GM23338 (cell line): ENCODE measurements at regions not wholly inside any gene's neighbourhood (a gene's known extent, or its start where the extent isn't known, plus 50 kb on each side); places are given as distances from the start of the nearest gene placed in this dataset.

Source experiments
- ATAC-seq: fragments of 200-7000 bp; cut with Tn5 transposase; 3 replicates; pipeline ENCODE4 v1.9.1; 2020
- DNase-seq: peaks from one replicate; pipeline ENCODE4 v3.0.0-alpha.2; 2015; ENCODE audit warnings: low spot score
- H2AFZ ChIP-seq: fragments of 200-600 bp; sonication (generic); 2 replicates; pipeline ENCODE4 v1.8.0; 2016; ENCODE audit warnings: antibody characterized with exemption, mild to moderate bottlenecking, moderate library complexity
- H3F3A ChIP-seq: fragments of 200-600 bp; sonication (generic); replicated peaks from 2 replicates; pipeline ENCODE4 v1.8.0; 2017; ENCODE audit warnings: antibody characterized with exemption, mixed run types, low read depth
- H3K27ac ChIP-seq: fragments of 200-600 bp; sonication (generic); 2 replicates; pipeline ENCODE4 v1.6.1; 2016; ENCODE audit warnings: low read depth
- H3K27me3 ChIP-seq: fragments of 200-600 bp; sonication (generic); 2 replicates; pipeline ENCODE4 v1.8.0; 2016; ENCODE audit warnings: mild to moderate bottlenecking, mixed run types, moderate library complexity; ENCODE audit not compliant: insufficient read depth
- H3K36me3 ChIP-seq: fragments of 200-600 bp; sonication (generic); 2 replicates; pipeline ENCODE4 v1.8.0; 2016; ENCODE audit warnings: mild to moderate bottlenecking; ENCODE audit not compliant: insufficient read depth
- H3K4me1 ChIP-seq: fragments of 200-600 bp; sonication (generic); 2 replicates; pipeline ENCODE4 v1.8.0; 2016; ENCODE audit warnings: mild to moderate bottlenecking, moderate library complexity; ENCODE audit not compliant: insufficient read depth
- H3K4me2 ChIP-seq: fragments of 200-600 bp; sonication (generic); 2 replicates; pipeline ENCODE4 v1.7.1; 2017; ENCODE audit warnings: mixed run types
- H3K4me3 ChIP-seq: fragments of 200-600 bp; sonication (generic); 2 replicates; pipeline ENCODE4 v1.6.1; 2016; ENCODE audit warnings: mixed run types
- H3K79me2 ChIP-seq: fragments of 200-600 bp; sonication (generic); replicated peaks from 2 replicates; pipeline ENCODE4 v1.8.0; 2017; ENCODE audit warnings: mild to moderate bottlenecking; ENCODE audit not compliant: insufficient read depth
- H3K9me2 ChIP-seq: fragments of 200-600 bp; sonication (generic); 2 replicates; pipeline ENCODE4 v1.8.0; 2017; ENCODE audit not compliant: insufficient read depth
- H4K20me1 ChIP-seq: fragments of 200-600 bp; sonication (generic); replicated peaks from 2 replicates; pipeline ENCODE4 v1.8.0; 2017; ENCODE audit warnings: mild to moderate bottlenecking; ENCODE audit not compliant: insufficient read depth
- H3K27ac Mint-ChIP-seq: 2 replicates; pipeline ENCODE4 v1.8.0; 2020; ENCODE audit warnings: inconsistent platforms, mild to moderate bottlenecking, moderate library complexity, mixed read lengths
- H3K27me3 Mint-ChIP-seq: 3 replicates; pipeline ENCODE4 v1.8.0; 2022; ENCODE audit warnings: low read depth, mild to moderate bottlenecking, moderate library complexity, mixed read lengths, inconsistent platforms; ENCODE audit not compliant: insufficient read depth, poor library complexity
- H3K36me3 Mint-ChIP-seq: 3 replicates; pipeline ENCODE4 v1.8.0; 2021; ENCODE audit warnings: low read depth, mild to moderate bottlenecking, inconsistent platforms, moderate library complexity, mixed read lengths
- H3K4me1 Mint-ChIP-seq: 3 replicates; pipeline ENCODE4 v1.8.0; 2020; ENCODE audit warnings: mild to moderate bottlenecking, inconsistent platforms, mixed read lengths
- H3K4me3 Mint-ChIP-seq: 3 replicates; pipeline ENCODE4 v1.8.0; 2021; ENCODE audit warnings: moderate library complexity, mild to moderate bottlenecking, inconsistent platforms, mixed read lengths
- H3K9me3 Mint-ChIP-seq: 3 replicates; pipeline ENCODE4 v1.8.0; 2020; ENCODE audit warnings: moderate library complexity, mild to moderate bottlenecking, inconsistent platforms, mixed read lengths
- CREB1 ChIP-seq: fragments of 250-450 bp; sonication (Bioruptor Pico); IDR thresholded peaks from 2 replicates; pipeline ENCODE4 v1.5.0; 2020; ENCODE audit warnings: low read depth, mild to moderate bottlenecking, moderate library complexity
- EZH2 ChIP-seq: fragments of 200-600 bp; sonication (generic); IDR thresholded peaks from one replicate; pipeline ENCODE4 v1.8.0; 2017; ENCODE audit warnings: antibody characterized with exemption, mild to moderate bottlenecking, low read depth; ENCODE audit not compliant: unreplicated experiment
- EZH2phosphoT487 ChIP-seq: fragments of 200-600 bp; sonication (generic); IDR thresholded peaks from one replicate; pipeline ENCODE4 v1.8.1; 2018; ENCODE audit warnings: antibody characterized with exemption; ENCODE audit not compliant: unreplicated experiment
- JUNB ChIP-seq: IDR thresholded peaks from one replicate; pipeline ENCODE4 v1.6.1; 2016; ENCODE audit warnings: antibody characterized with exemption; ENCODE audit not compliant: unreplicated experiment
- NANOG ChIP-seq: IDR thresholded peaks from 2 replicates; pipeline ENCODE4 v1.6.1; 2016; ENCODE audit warnings: antibody characterized with exemption, borderline replicate concordance
- POLR2AphosphoS5 ChIP-seq: IDR thresholded peaks from 2 replicates; pipeline ENCODE4 v1.6.1; 2016; ENCODE audit warnings: antibody characterized with exemption, low read depth
- STAT1 ChIP-seq: IDR thresholded peaks from one replicate; pipeline ENCODE4 v1.6.1; 2016; ENCODE audit warnings: antibody characterized with exemption; ENCODE audit not compliant: unreplicated experiment
- ZNF114 ChIP-seq: fragments of 250-450 bp; sonication (Bioruptor Pico); IDR thresholded peaks from 2 replicates; pipeline ENCODE4 v1.5.0; 2020; ENCODE audit warnings: mild to moderate bottlenecking, moderate library complexity
- ZNF331 ChIP-seq: fragments of 250-450 bp; sonication (Bioruptor Pico); IDR thresholded peaks from 2 replicates; pipeline ENCODE4 v1.5.0; 2020; ENCODE audit warnings: low read depth, mild to moderate bottlenecking, moderate library complexity
- TF ChIP-seq, protein P1 (sequence below), 2 experiments: fragments of 200-600 bp in 1 of 2; sonication (generic) in 1 of 2; conservative IDR thresholded peaks; 2 replicates each; pipeline versions ENCODE4 v1.5.1 to v1.6.1; 2016 to 2017; ENCODE audit warnings: antibody characterized with exemption in 2 of 2, low read depth in 2 of 2, mild to moderate bottlenecking in 2 of 2, moderate library complexity in 1 of 2
- TF ChIP-seq, protein P2 (sequence below): IDR thresholded peaks from one replicate; pipeline ENCODE4 v1.6.1; 2018; ENCODE audit warnings: antibody characterized with exemption; ENCODE audit not compliant: unreplicated experiment
- TF ChIP-seq, protein P3 (sequence below): IDR thresholded peaks from 2 replicates; pipeline ENCODE4 v1.6.1; 2016; ENCODE audit warnings: antibody characterized with exemption
- TF ChIP-seq, protein P4 (sequence below): fragments of 250-450 bp; sonication (Bioruptor Pico); IDR thresholded peaks from 2 replicates; pipeline ENCODE4 v1.5.0; 2020; ENCODE audit warnings: mild to moderate bottlenecking, moderate library complexity

DNA sequence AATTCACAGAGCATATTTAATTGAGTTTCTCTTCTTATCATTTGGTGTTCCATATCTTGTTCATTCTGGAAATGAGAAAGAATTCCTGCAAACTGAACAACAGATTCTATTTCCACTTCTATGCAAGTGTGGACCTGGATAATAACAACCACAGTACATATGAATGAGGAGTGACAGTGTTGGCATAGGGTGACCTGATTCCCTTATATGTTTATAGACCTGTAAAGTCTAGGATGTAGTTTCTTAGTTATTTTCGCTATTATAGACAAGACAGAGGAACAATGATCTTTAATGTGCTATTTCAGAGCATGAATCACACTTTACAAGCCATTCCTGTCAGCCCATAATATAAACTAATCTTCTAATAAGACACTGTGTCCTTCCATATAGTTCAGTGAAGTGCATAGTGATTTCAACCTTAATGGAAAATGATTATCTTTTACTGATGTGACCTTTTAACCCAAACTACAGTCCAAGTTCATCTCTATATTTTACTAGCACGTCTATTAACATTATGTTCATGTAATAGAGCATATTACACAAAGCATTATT is 88.2 kb upstream of the FAM174A start:
- Histone ChIP-seq H4K20me1 (no peaks in the 10 kb centered on the region), H3K36me3 (no peaks in the 10 kb centered on the region), H2AFZ (no peak overlapping the region), H3K79me2 (no peaks in the 10 kb centered on the region), H3K4me3 (no peak overlapping the region), H3K27me3 (no peaks in the 10 kb centered on the region), H3K4me1 (no peaks in the 10 kb centered on the region), H3K4me2 (no peak overlapping the region), H3K27ac (no peak overlapping the region), H3F3A (no peaks in the 10 kb centered on the region), H3K9me2 (no peaks in the 10 kb centered on the region)
- DNase-seq: no peak
- TF ChIP-seq POLR2AphosphoS5 (no peak), NANOG (no peak), STAT1 (no peak), JUNB (no peak), EZH2 (no peak), ZNF114 (CRISPR knock-in tag) (no peak), ZNF331 (no peak), EZH2phosphoT487 (no peak), CREB1 (CRISPR knock-in tag) (no peak)
- TF ChIP-seq, protein P1, sequence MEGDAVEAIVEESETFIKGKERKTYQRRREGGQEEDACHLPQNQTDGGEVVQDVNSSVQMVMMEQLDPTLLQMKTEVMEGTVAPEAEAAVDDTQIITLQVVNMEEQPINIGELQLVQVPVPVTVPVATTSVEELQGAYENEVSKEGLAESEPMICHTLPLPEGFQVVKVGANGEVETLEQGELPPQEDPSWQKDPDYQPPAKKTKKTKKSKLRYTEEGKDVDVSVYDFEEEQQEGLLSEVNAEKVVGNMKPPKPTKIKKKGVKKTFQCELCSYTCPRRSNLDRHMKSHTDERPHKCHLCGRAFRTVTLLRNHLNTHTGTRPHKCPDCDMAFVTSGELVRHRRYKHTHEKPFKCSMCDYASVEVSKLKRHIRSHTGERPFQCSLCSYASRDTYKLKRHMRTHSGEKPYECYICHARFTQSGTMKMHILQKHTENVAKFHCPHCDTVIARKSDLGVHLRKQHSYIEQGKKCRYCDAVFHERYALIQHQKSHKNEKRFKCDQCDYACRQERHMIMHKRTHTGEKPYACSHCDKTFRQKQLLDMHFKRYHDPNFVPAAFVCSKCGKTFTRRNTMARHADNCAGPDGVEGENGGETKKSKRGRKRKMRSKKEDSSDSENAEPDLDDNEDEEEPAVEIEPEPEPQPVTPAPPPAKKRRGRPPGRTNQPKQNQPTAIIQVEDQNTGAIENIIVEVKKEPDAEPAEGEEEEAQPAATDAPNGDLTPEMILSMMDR (conservative IDR thresholded peaks at IDR 0.05; ENCODE audit: low read depth in 2 of 2): no peak
- TF ChIP-seq, protein P2, sequence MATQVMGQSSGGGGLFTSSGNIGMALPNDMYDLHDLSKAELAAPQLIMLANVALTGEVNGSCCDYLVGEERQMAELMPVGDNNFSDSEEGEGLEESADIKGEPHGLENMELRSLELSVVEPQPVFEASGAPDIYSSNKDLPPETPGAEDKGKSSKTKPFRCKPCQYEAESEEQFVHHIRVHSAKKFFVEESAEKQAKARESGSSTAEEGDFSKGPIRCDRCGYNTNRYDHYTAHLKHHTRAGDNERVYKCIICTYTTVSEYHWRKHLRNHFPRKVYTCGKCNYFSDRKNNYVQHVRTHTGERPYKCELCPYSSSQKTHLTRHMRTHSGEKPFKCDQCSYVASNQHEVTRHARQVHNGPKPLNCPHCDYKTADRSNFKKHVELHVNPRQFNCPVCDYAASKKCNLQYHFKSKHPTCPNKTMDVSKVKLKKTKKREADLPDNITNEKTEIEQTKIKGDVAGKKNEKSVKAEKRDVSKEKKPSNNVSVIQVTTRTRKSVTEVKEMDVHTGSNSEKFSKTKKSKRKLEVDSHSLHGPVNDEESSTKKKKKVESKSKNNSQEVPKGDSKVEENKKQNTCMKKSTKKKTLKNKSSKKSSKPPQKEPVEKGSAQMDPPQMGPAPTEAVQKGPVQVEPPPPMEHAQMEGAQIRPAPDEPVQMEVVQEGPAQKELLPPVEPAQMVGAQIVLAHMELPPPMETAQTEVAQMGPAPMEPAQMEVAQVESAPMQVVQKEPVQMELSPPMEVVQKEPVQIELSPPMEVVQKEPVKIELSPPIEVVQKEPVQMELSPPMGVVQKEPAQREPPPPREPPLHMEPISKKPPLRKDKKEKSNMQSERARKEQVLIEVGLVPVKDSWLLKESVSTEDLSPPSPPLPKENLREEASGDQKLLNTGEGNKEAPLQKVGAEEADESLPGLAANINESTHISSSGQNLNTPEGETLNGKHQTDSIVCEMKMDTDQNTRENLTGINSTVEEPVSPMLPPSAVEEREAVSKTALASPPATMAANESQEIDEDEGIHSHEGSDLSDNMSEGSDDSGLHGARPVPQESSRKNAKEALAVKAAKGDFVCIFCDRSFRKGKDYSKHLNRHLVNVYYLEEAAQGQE: no peak
- TF ChIP-seq, protein P3, sequence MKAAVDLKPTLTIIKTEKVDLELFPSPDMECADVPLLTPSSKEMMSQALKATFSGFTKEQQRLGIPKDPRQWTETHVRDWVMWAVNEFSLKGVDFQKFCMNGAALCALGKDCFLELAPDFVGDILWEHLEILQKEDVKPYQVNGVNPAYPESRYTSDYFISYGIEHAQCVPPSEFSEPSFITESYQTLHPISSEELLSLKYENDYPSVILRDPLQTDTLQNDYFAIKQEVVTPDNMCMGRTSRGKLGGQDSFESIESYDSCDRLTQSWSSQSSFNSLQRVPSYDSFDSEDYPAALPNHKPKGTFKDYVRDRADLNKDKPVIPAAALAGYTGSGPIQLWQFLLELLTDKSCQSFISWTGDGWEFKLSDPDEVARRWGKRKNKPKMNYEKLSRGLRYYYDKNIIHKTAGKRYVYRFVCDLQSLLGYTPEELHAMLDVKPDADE: no peak
- TF ChIP-seq, protein P4, sequence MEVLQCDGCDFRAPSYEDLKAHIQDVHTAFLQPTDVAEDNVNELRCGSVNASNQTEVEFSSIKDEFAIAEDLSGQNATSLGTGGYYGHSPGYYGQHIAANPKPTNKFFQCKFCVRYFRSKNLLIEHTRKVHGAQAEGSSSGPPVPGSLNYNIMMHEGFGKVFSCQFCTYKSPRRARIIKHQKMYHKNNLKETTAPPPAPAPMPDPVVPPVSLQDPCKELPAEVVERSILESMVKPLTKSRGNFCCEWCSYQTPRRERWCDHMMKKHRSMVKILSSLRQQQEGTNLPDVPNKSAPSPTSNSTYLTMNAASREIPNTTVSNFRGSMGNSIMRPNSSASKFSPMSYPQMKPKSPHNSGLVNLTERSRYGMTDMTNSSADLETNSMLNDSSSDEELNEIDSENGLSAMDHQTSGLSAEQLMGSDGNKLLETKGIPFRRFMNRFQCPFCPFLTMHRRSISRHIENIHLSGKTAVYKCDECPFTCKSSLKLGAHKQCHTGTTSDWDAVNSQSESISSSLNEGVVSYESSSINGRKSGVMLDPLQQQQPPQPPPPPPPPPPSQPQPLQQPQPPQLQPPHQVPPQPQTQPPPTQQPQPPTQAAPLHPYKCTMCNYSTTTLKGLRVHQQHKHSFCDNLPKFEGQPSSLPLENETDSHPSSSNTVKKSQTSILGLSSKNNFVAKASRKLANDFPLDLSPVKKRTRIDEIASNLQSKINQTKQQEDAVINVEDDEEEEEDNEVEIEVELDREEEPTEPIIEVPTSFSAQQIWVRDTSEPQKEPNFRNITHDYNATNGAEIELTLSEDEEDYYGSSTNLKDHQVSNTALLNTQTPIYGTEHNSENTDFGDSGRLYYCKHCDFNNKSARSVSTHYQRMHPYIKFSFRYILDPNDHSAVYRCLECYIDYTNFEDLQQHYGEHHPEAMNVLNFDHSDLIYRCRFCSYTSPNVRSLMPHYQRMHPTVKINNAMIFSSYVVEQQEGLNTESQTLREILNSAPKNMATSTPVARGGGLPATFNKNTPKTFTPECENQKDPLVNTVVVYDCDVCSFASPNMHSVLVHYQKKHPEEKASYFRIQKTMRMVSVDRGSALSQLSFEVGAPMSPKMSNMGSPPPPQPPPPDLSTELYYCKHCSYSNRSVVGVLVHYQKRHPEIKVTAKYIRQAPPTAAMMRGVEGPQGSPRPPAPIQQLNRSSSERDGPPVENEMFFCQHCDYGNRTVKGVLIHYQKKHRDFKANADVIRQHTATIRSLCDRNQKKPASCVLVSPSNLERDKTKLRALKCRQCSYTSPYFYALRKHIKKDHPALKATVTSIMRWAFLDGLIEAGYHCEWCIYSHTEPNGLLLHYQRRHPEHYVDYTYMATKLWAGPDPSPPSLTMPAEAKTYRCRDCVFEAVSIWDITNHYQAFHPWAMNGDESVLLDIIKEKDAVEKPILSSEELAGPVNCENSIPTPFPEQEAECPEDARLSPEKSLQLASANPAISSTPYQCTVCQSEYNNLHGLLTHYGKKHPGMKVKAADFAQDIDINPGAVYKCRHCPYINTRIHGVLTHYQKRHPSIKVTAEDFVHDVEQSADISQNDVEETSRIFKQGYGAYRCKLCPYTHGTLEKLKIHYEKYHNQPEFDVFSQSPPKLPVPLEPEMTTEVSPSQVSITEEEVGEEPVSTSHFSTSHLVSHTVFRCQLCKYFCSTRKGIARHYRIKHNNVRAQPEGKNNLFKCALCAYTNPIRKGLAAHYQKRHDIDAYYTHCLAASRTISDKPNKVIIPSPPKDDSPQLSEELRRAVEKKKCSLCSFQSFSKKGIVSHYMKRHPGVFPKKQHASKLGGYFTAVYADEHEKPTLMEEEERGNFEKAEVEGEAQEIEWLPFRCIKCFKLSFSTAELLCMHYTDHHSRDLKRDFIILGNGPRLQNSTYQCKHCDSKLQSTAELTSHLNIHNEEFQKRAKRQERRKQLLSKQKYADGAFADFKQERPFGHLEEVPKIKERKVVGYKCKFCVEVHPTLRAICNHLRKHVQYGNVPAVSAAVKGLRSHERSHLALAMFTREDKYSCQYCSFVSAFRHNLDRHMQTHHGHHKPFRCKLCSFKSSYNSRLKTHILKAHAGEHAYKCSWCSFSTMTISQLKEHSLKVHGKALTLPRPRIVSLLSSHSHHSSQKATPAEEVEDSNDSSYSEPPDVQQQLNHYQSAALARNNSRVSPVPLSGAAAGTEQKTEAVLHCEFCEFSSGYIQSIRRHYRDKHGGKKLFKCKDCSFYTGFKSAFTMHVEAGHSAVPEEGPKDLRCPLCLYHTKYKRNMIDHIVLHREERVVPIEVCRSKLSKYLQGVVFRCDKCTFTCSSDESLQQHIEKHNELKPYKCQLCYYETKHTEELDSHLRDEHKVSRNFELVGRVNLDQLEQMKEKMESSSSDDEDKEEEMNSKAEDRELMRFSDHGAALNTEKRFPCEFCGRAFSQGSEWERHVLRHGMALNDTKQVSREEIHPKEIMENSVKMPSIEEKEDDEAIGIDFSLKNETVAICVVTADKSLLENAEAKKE: no peak
- Mint-ChIP-seq H3K9me3 (no peaks in the 10 kb centered on the region), H3K27me3 (no peaks in the 10 kb centered on the region), H3K27ac (no peak overlapping the region), H3K4me3 (no peak overlapping the region), H3K4me1 (no peaks in the 10 kb centered on the region), H3K36me3 (no peaks in the 10 kb centered on the region)
- no peak for ATAC-seq
